OCI-LY1 (cell line): ENCODE measurements at regions not wholly inside any gene's neighbourhood (a gene's known extent, or its start where the extent isn't known, plus 50 kb on each side); places are given as distances from the start of the nearest gene placed in this dataset.
A peak's percentile ranks its signal among the peaks of the same experiment; 100 is the strongest.

Source experiments
- H2AFZ ChIP-seq: fragments of 200-600 bp; sonication (generic), shearing (Covaris generic); 2 replicates; pipeline ENCODE4 v1.6.0; 2014; ENCODE audit warnings: antibody characterized with exemption, mild to moderate bottlenecking, low read length
- H3F3A ChIP-seq: fragments of 200-600 bp; sonication (generic), shearing (Covaris generic); 2 replicates; pipeline ENCODE4 v1.6.0; 2014; ENCODE audit warnings: mild to moderate bottlenecking, antibody characterized with exemption, low read length, moderate library complexity; ENCODE audit not compliant: insufficient read depth
- H3K27ac ChIP-seq: fragments of 200-600 bp; sonication (generic); 2 replicates; pipeline ENCODE4 v1.5.1; 2014; ENCODE audit warnings: low read length, mixed run types, mild to moderate bottlenecking, low read depth; ENCODE audit not compliant: poor library complexity, severe bottlenecking
- H3K27me3 ChIP-seq: fragments of 200-600 bp; sonication (generic); 2 replicates; pipeline ENCODE4 v1.6.0; 2014; ENCODE audit warnings: antibody characterized with exemption, mild to moderate bottlenecking, low read length, moderate library complexity; ENCODE audit not compliant: insufficient read depth
- H3K36me3 ChIP-seq: fragments of 200-600 bp; sonication (generic); 2 replicates; pipeline ENCODE4 v1.6.1; 2014; ENCODE audit warnings: mild to moderate bottlenecking, antibody characterized with exemption, low read length, moderate library complexity, mixed read lengths; ENCODE audit not compliant: insufficient read depth
- H3K4me1 ChIP-seq: fragments of 200-600 bp; sonication (generic); 2 replicates; pipeline ENCODE4 v1.5.1; 2014; ENCODE audit warnings: mild to moderate bottlenecking, low read length, moderate library complexity; ENCODE audit not compliant: insufficient read depth, severe bottlenecking
- H3K4me2 ChIP-seq: fragments of 200-600 bp; sonication (generic), shearing (Covaris generic); 2 replicates; pipeline ENCODE4 v1.6.1; 2014; ENCODE audit warnings: low read length
- H3K4me3 ChIP-seq: fragments of 200-600 bp; sonication (generic); 2 replicates; pipeline ENCODE4 v1.5.1; 2014; ENCODE audit warnings: low read length, low read depth, mild to moderate bottlenecking, mixed read lengths; ENCODE audit not compliant: poor library complexity, severe bottlenecking
- H3K79me2 ChIP-seq: fragments of 200-600 bp; shearing (Covaris generic); 2 replicates; pipeline ENCODE4 v1.6.1; 2016; ENCODE audit warnings: mixed run types, low read length, mixed read lengths; ENCODE audit not compliant: insufficient read depth
- H3K9ac ChIP-seq: fragments of 200-600 bp; sonication (generic), shearing (Covaris generic); 2 replicates; pipeline ENCODE4 v1.6.1; 2014; ENCODE audit warnings: mild to moderate bottlenecking, low read length, mixed read lengths
- H3K9me2 ChIP-seq: fragments of 200-600 bp; sonication (generic), shearing (Covaris generic); 2 replicates; pipeline ENCODE4 v1.6.1; 2014; ENCODE audit warnings: low read depth, mild to moderate bottlenecking, low read length, mixed read lengths
- H3K9me3 ChIP-seq: fragments of 200-600 bp; shearing (Covaris generic); 2 replicates; pipeline ENCODE4 v1.6.1; 2014; ENCODE audit warnings: low read length, mixed read lengths
- H4K20me1 ChIP-seq: fragments of 200-600 bp; sonication (generic), shearing (Covaris generic); 2 replicates; pipeline ENCODE4 v1.6.0; 2016; ENCODE audit warnings: mild to moderate bottlenecking, low read length; ENCODE audit not compliant: insufficient read depth
- CTCF ChIP-seq: fragments of 200-600 bp; sonication (generic), shearing (Covaris generic); IDR thresholded peaks from 2 replicates; pipeline ENCODE4 v1.5.1; 2017; ENCODE audit warnings: mild to moderate bottlenecking, antibody characterized with exemption, low read length, moderate library complexity, mixed read lengths
- EZH2 ChIP-seq: fragments of 200-600 bp; sonication (generic), shearing (Covaris generic); IDR thresholded peaks from 2 replicates; pipeline ENCODE4 v1.8.0; 2017; ENCODE audit warnings: borderline replicate concordance, mixed run types, mild to moderate bottlenecking, antibody characterized with exemption, low read length, moderate library complexity, mixed read lengths

- Histone ChIP-seq H3K4me1 (peaks cover 55% of the 10 kb centered on the region), H3K79me2 (0 out of 2 replicates have a peak, but pooled peaks cover 4% of the 10 kb centered on the region), H4K20me1 (no peaks in the 10 kb centered on the region), H3F3A (peaks cover 15% of the 10 kb centered on the region; the same call in 1 of the 2 replicates), H3K36me3 (no peaks in the 10 kb centered on the region), H2AFZ (no peak overlapping the region), H3K9me3 (no peaks in the 10 kb centered on the region), H3K9ac (no peak overlapping the region; the same call in 1 of the 2 replicates), H3K4me3 (no peak overlapping the region), H3K4me2 (no peak overlapping the region), H3K9me2 (no peaks in the 10 kb centered on the region), H3K27ac (no peak overlapping the region), H3K27me3 (peaks cover 13% of the 10 kb centered on the region; the same call in 1 of the 2 replicates)
- TF ChIP-seq CTCF (no peak), EZH2 (no peak)
Observed at GRCh38 chr17:77328823-77329740, 188.3 kb downstream of the SEC14L1 start.

- Histone ChIP-seq H3F3A (peaks cover 15% of the 10 kb centered on the region; the same call in 1 of the 2 replicates), H3K4me3 (no peak overlapping the region), H3K4me1 (peaks cover 46% of the 10 kb centered on the region), H3K9ac (no peak overlapping the region), H3K27ac (peak overlapping the region; percentile 14), H3K36me3 (no peaks in the 10 kb centered on the region), H4K20me1 (no peaks in the 10 kb centered on the region), H3K27me3 (0 out of 2 replicates have a peak, but pooled peaks cover 7% of the 10 kb centered on the region), H3K4me2 (no peak overlapping the region), H3K79me2 (0 out of 2 replicates have a peak, but pooled peaks cover 4% of the 10 kb centered on the region), H3K9me3 (no peaks in the 10 kb centered on the region), H2AFZ (no peak overlapping the region), H3K9me2 (no peaks in the 10 kb centered on the region)
- TF ChIP-seq EZH2, result no peak
- TF ChIP-seq CTCF, result no peak
Observed at GRCh38 chr17:77329741-77330531, 189.2 kb downstream of the SEC14L1 start.

GRCh38 chr17:77330602-77331081 is 189.9 kb downstream of the SEC14L1 start:
- H3K9me2 ChIP-seq, result no peaks in the 10 kb centered on the region
- 0 out of 2 replicates have a peak, but pooled peaks cover 7% of the 10 kb centered on the region for H3K27me3 ChIP-seq
- peaks cover 15% of the 10 kb centered on the region; the same call in 1 of the 2 replicates for H3F3A ChIP-seq
- TF ChIP-seq EZH2, result no peak
- no peak for TF ChIP-seq CTCF
- no peak overlapping the region for H2AFZ ChIP-seq
- peak overlapping the region; percentile 14 for H3K27ac ChIP-seq
- peaks cover 39% of the 10 kb centered on the region for H3K4me1 ChIP-seq
- H3K36me3 ChIP-seq, result no peaks in the 10 kb centered on the region
- 0 out of 2 replicates have a peak, but pooled peaks cover 4% of the 10 kb centered on the region for H3K79me2 ChIP-seq
- H3K9me3 ChIP-seq, result no peaks in the 10 kb centered on the region
- H3K4me3 ChIP-seq, result no peak overlapping the region
- no peaks in the 10 kb centered on the region for H4K20me1 ChIP-seq
- no peak overlapping the region for H3K4me2 ChIP-seq
- H3K9ac ChIP-seq, result no peak overlapping the region
